ENCODE measurements at regions not wholly inside any gene's neighbourhood (a gene's known extent, or its start where the extent isn't known, plus 50 kb on each side); places are given as distances from the start of the nearest gene placed in this dataset.

GRCh38 chr2:149986861-149987260, 399.3 kb upstream of the MMADHC start:
- in situ Hi-C loops (cut with MboI) = no loop called here
- Histone ChIP-seq H4K20me1 (ENCODE audit: insufficient read depth) (no peaks in the 10 kb centered on the region), H3K9me2 (ENCODE audit: insufficient read depth) (no peaks in the 10 kb centered on the region; the same call in 1 of the 2 replicates), H3K27me3 (replicated peaks; ENCODE audit: insufficient read depth) (no peaks in the 10 kb centered on the region), H3K79me2 (ENCODE audit: insufficient read depth) (no peaks in the 10 kb centered on the region), H3K36me3 (ENCODE audit: low read depth) (no peaks in the 10 kb centered on the region), H3K4me1 (ENCODE audit: insufficient read depth) (peaks cover 25% of the 10 kb centered on the region), H2AFZ (no peak overlapping the region), H3K4me2 (ENCODE audit: unreplicated experiment) (no peak overlapping the region), H3K9me3 (ENCODE audit: low read depth) (no peaks in the 10 kb centered on the region), H3K9ac (no peak overlapping the region), H3K4me3 (no peak overlapping the region), H3F3A (ENCODE audit: insufficient read depth) (peaks cover 17% of the 10 kb centered on the region), H3K27ac (no peak overlapping the region)
- no peak for TF ChIP-seq EZH2phosphoT487 (IDR thresholded peaks at IDR 0.05; ENCODE audit: insufficient read depth, low read depth)
- no peak for TF ChIP-seq EZH2 (IDR thresholded peaks at IDR 0.05; ENCODE audit: insufficient read depth, poor library complexity, severe bottlenecking)
- no peak for DNase-seq
- WGBS, 2 experiments (ENCODE audit: low coverage in 1 of 2, low lambda C conversion rate in 2 of 2, missing lambda C conversion rate in 2 of 2) = 91 to 98% methylated on average over 2 of the region's 2 CpGs

- Histone ChIP-seq H3K9me2 (ENCODE audit: insufficient read depth) (no peaks in the 10 kb centered on the region; the same call in 1 of the 2 replicates), H4K20me1 (ENCODE audit: insufficient read depth) (no peaks in the 10 kb centered on the region), H3K79me2 (ENCODE audit: insufficient read depth) (no peaks in the 10 kb centered on the region), H3K27me3 (replicated peaks; ENCODE audit: insufficient read depth) (no peaks in the 10 kb centered on the region), H3K4me1 (ENCODE audit: insufficient read depth) (peaks cover 5% of the 10 kb centered on the region), H3K9me3 (ENCODE audit: low read depth) (no peaks in the 10 kb centered on the region), H3K36me3 (ENCODE audit: low read depth) (no peaks in the 10 kb centered on the region), H2AFZ (no peak overlapping the region), H3K4me3 (no peak overlapping the region), H3F3A (ENCODE audit: insufficient read depth) (peaks cover 9% of the 10 kb centered on the region), H3K9ac (no peak overlapping the region), H3K27ac (no peak overlapping the region), H3K4me2 (ENCODE audit: unreplicated experiment) (no peak overlapping the region)
- TF ChIP-seq EZH2phosphoT487 (IDR thresholded peaks at IDR 0.05; ENCODE audit: insufficient read depth, low read depth) = no peak
- no peak for TF ChIP-seq EZH2 (IDR thresholded peaks at IDR 0.05; ENCODE audit: insufficient read depth, poor library complexity, severe bottlenecking)
- in situ Hi-C loops (cut with MboI) = no loop called here
- no peak for DNase-seq
These were observed 396.7 kb upstream of the MMADHC start for GRCh38 chr2:149984311-149984710.

- no peaks in the 10 kb centered on the region for H3K9me2 ChIP-seq (ENCODE audit: insufficient read depth)
- peak; percentile 18 for DNase-seq
- 16 to 17% methylated on average over 3 of the region's 3 CpGs for WGBS, 2 experiments (ENCODE audit: low coverage in 1 of 2, low lambda C conversion rate in 2 of 2, missing lambda C conversion rate in 2 of 2)
These were observed 384.5 kb upstream of the MMADHC start for GRCh38 chr2:149972066-149972465.

DNA sequence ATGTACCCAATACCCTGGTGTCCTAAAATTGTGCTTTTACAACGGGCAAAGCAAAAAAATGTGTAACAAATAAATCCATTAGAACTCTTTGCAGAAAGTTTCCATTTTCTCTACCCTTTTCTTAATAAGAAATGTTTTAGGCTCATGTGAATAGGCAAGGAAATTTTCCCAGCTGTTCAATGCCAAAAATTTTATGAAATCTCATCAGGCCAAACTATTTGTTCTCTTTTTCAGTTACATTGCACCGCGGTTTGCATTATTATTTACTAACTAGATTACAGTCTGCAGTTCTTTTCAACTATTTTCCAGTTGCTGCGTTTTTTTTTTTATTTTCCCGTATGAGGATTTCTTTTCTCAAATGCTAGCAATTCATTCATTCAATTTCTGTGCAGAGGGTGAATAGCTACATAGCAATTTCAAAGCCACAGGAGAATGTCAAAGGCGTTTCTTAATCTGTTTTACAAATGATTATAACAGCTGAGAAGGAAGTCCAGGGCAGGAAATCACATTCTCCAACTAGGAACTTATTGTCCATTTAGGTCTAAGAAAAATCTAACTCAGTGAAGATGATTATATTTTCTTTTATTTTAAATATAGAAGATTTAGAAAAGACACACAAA, 367.5 kb upstream of the MMADHC start:
- no peak overlapping the region for H3K4me2 ChIP-seq (ENCODE audit: unreplicated experiment)
- 0 out of 2 replicates have a peak overlapping the region, but pooled peaks have one; percentile 7 for H2AFZ ChIP-seq
- DNase-seq = peak; percentile 1
- no peaks in the 10 kb centered on the region for H3F3A ChIP-seq (ENCODE audit: insufficient read depth)
- no peak overlapping the region for H3K9ac ChIP-seq
- no peaks in the 10 kb centered on the region for H3K9me2 ChIP-seq (ENCODE audit: insufficient read depth)
- H3K4me3 ChIP-seq = no peak overlapping the region
- H3K4me1 ChIP-seq (ENCODE audit: insufficient read depth) = no peaks in the 10 kb centered on the region
- no peaks in the 10 kb centered on the region for H3K36me3 ChIP-seq (ENCODE audit: low read depth)
- no peaks in the 10 kb centered on the region for H3K79me2 ChIP-seq (ENCODE audit: insufficient read depth)
- 37 to 40% methylated on average over 6 of the region's 6 CpGs for WGBS, 2 experiments (ENCODE audit: low coverage in 1 of 2, low lambda C conversion rate in 2 of 2, missing lambda C conversion rate in 2 of 2)
- in situ Hi-C loops (cut with MboI) = no loop called here
- H3K27me3 ChIP-seq (replicated peaks; ENCODE audit: insufficient read depth) = no peaks in the 10 kb centered on the region
- H3K9me3 ChIP-seq (ENCODE audit: low read depth) = no peaks in the 10 kb centered on the region
- H3K27ac ChIP-seq = no peak overlapping the region
- TF ChIP-seq EZH2 (IDR thresholded peaks at IDR 0.05; ENCODE audit: insufficient read depth, poor library complexity, severe bottlenecking) = no peak
- TF ChIP-seq EZH2phosphoT487 (IDR thresholded peaks at IDR 0.05; ENCODE audit: insufficient read depth, low read depth) = no peak
- no peaks in the 10 kb centered on the region for H4K20me1 ChIP-seq (ENCODE audit: insufficient read depth)

More at GRCh38 chr2:149972066-149972465, 384.5 kb upstream of the MMADHC start:
- H3K9ac ChIP-seq = no peak overlapping the region
- TF ChIP-seq EZH2 (IDR thresholded peaks at IDR 0.05; ENCODE audit: insufficient read depth, poor library complexity, severe bottlenecking) = no peak
- TF ChIP-seq EZH2phosphoT487 (IDR thresholded peaks at IDR 0.05; ENCODE audit: insufficient read depth, low read depth) = no peak
- peaks cover 5% of the 10 kb centered on the region; the same call in 1 of the 2 replicates for H3K4me1 ChIP-seq (ENCODE audit: insufficient read depth)
- H3K9me3 ChIP-seq (ENCODE audit: low read depth) = no peaks in the 10 kb centered on the region
- no peaks in the 10 kb centered on the region for H3K27me3 ChIP-seq (replicated peaks; ENCODE audit: insufficient read depth)
- no peak overlapping the region for H3K4me3 ChIP-seq
- H3F3A ChIP-seq (ENCODE audit: insufficient read depth) = no peaks in the 10 kb centered on the region
- H3K4me2 ChIP-seq (ENCODE audit: unreplicated experiment) = peak overlapping the region; percentile 18
- H4K20me1 ChIP-seq (ENCODE audit: insufficient read depth) = no peaks in the 10 kb centered on the region
- H3K36me3 ChIP-seq (ENCODE audit: low read depth) = no peaks in the 10 kb centered on the region
- H2AFZ ChIP-seq = peak overlapping the region; percentile 47
- H3K27ac ChIP-seq = no peak overlapping the region
- in situ Hi-C loops (cut with MboI) = no loop called here
- no peaks in the 10 kb centered on the region for H3K79me2 ChIP-seq (ENCODE audit: insufficient read depth)
